Ascending aorta (tissue), 2 donors: ENCODE measurements at regions not wholly inside any gene's neighbourhood (a gene's known extent, or its start where the extent isn't known, plus 50 kb on each side); places are given as distances from the start of the nearest gene placed in this dataset.
"Not testable (repeated sequence)": the region's sequence is repeated elsewhere in the genome, so short reads cannot be mapped to it uniquely, and the experiment has no call there.

Experiments
- DNase-seq, 2 donors: peaks; one replicate each; pipeline ENCODE4 v3.0.0-alpha.2; 2019; ENCODE audit warnings: low spot score in 2 of 2
- H3K27ac ChIP-seq, 2 donors: fragments of 200-600 bp; sonication (generic); one replicate each; pipeline ENCODE4 v1.5.1; 2016 to 2017; ENCODE audit warnings: mild to moderate bottlenecking in 1 of 2
- H3K27me3 ChIP-seq: fragments of 200-600 bp; sonication (generic); one replicate; pipeline ENCODE4 v1.5.1; 2017
- H3K36me3 ChIP-seq, 2 donors: fragments of 200-600 bp; sonication (generic); one replicate each; pipeline ENCODE4 v1.5.1; 2016
- H3K4me1 ChIP-seq, 2 donors: fragments of 200-600 bp; sonication (generic); one replicate each; pipeline ENCODE4 v1.5.1; 2016 to 2017; ENCODE audit warnings: mild to moderate bottlenecking in 1 of 2
- H3K4me3 ChIP-seq, 2 donors: fragments of 200-600 bp; sonication (generic); one replicate each; pipeline ENCODE4 v1.5.1; 2016 to 2017; ENCODE audit warnings: mild to moderate bottlenecking in 1 of 2
- H3K9me3 ChIP-seq, 2 donors: fragments of 200-600 bp; sonication (generic); one replicate each; pipeline ENCODE4 v1.5.1; 2016
- CTCF ChIP-seq, 3 experiments: fragments of 200-600 bp in 2 of 3; fragments of 450-650 bp in 1 of 3; sonication (generic) in 2 of 3; IDR thresholded peaks; one replicate each; pipeline ENCODE4 v1.5.1; 2016 to 2019; ENCODE audit warnings: antibody characterized with exemption in 3 of 3, mild to moderate bottlenecking in 1 of 3, moderate library complexity in 1 of 3
- intact Hi-C: fragments of 100-400 bp; cut with DNase I; formaldehyde crosslinking; loops from one replicate; pipeline ENCODE4 v1.15.1; 2023

GRCh38 chr21:13883641-13884395 lies 274.2 kb downstream of the POTED start:
- H3K27me3 ChIP-seq, H3K4me1 ChIP-seq, intact Hi-C loops, H3K4me3 ChIP-seq, H3K36me3 ChIP-seq, H3K27ac ChIP-seq, DNase-seq, H3K9me3 ChIP-seq: not testable (repeated sequence)

GRCh38 chr21:13877503-13877902 lies 267.9 kb downstream of the POTED start:
- H3K27ac ChIP-seq, intact Hi-C loops, DNase-seq, H3K4me3 ChIP-seq, H3K4me1 ChIP-seq, H3K27me3 ChIP-seq, H3K9me3 ChIP-seq, H3K36me3 ChIP-seq: not testable (repeated sequence)

GRCh38 chr21:13876999-13877398 lies 267.4 kb downstream of the POTED start:
- H3K4me1 ChIP-seq, H3K27ac ChIP-seq, H3K9me3 ChIP-seq, DNase-seq, H3K27me3 ChIP-seq, H3K36me3 ChIP-seq, H3K4me3 ChIP-seq, intact Hi-C loops: not testable (repeated sequence)

GRCh38 chr21:13874001-13874400 lies 264.4 kb downstream of the POTED start:
- not testable (repeated sequence) for H3K4me1 ChIP-seq, H3K9me3 ChIP-seq, DNase-seq, H3K27me3 ChIP-seq, H3K27ac ChIP-seq, H3K36me3 ChIP-seq, H3K4me3 ChIP-seq
- intact Hi-C loops: loop anchor here (2.0 kb wide), 1 partner anchor 23 kb away; no protein-coding TSS in a partner anchor

- H3K27me3 ChIP-seq: no peaks in the 10 kb centered on the region
- DNase-seq: no peak
- TF ChIP-seq CTCF (IDR thresholded peaks at IDR 0.05): no peak
- intact Hi-C loops: no loop called here
- H3K4me1 ChIP-seq: no peaks in the 10 kb centered on the region
- no peaks in the 10 kb centered on the region for H3K9me3 ChIP-seq
- no peak overlapping the region for H3K27ac ChIP-seq
- H3K4me3 ChIP-seq: no peak overlapping the region
- no peaks in the 10 kb centered on the region for H3K36me3 ChIP-seq
These were observed 245.1 kb downstream of the POTED start for GRCh38 chr21:13854638-13855037.

GRCh38 chr21:13850808-13851207 lies 241.2 kb downstream of the POTED start:
- H3K4me3 ChIP-seq, H3K27me3 ChIP-seq, H3K9me3 ChIP-seq, H3K36me3 ChIP-seq, DNase-seq, H3K4me1 ChIP-seq, intact Hi-C loops, H3K27ac ChIP-seq: not testable (repeated sequence)

GRCh38 chr21:13849489-13849888 lies 239.9 kb downstream of the POTED start:
- intact Hi-C loops, H3K9me3 ChIP-seq, H3K4me1 ChIP-seq, H3K4me3 ChIP-seq, H3K36me3 ChIP-seq, H3K27ac ChIP-seq, DNase-seq, H3K27me3 ChIP-seq: not testable (repeated sequence)

- DNase-seq, H3K27ac ChIP-seq, H3K27me3 ChIP-seq, H3K4me3 ChIP-seq, H3K9me3 ChIP-seq, H3K36me3 ChIP-seq, H3K4me1 ChIP-seq, intact Hi-C loops: not testable (repeated sequence)
These were observed 237.1 kb downstream of the POTED start for GRCh38 chr21:13846718-13847117.

- H3K36me3 ChIP-seq, intact Hi-C loops, H3K27me3 ChIP-seq, DNase-seq, H3K4me1 ChIP-seq, H3K4me3 ChIP-seq, H3K27ac ChIP-seq, H3K9me3 ChIP-seq: not testable (repeated sequence)
These were observed 235.0 kb downstream of the POTED start for GRCh38 chr21:13844574-13844973.

- H3K4me3 ChIP-seq, DNase-seq, H3K27me3 ChIP-seq, H3K9me3 ChIP-seq, H3K4me1 ChIP-seq, H3K27ac ChIP-seq, intact Hi-C loops, H3K36me3 ChIP-seq: not testable (repeated sequence)
These were observed 233.5 kb downstream of the POTED start for GRCh38 chr21:13843081-13843480.

- H3K9me3 ChIP-seq, DNase-seq, H3K36me3 ChIP-seq, H3K4me1 ChIP-seq, H3K27ac ChIP-seq, H3K27me3 ChIP-seq, H3K4me3 ChIP-seq, intact Hi-C loops: not testable (repeated sequence)
These were observed 218.1 kb downstream of the POTED start for GRCh38 chr21:13827666-13828065.
